ENCODE measurements at regions not wholly inside any gene's neighbourhood (a gene's known extent, or its start where the extent isn't known, plus 50 kb on each side); places are given as distances from the start of the nearest gene placed in this dataset.
"Not testable (repeated sequence)": the region's sequence is repeated elsewhere in the genome, so short reads cannot be mapped to it uniquely, and the experiment has no call there.

DNA sequence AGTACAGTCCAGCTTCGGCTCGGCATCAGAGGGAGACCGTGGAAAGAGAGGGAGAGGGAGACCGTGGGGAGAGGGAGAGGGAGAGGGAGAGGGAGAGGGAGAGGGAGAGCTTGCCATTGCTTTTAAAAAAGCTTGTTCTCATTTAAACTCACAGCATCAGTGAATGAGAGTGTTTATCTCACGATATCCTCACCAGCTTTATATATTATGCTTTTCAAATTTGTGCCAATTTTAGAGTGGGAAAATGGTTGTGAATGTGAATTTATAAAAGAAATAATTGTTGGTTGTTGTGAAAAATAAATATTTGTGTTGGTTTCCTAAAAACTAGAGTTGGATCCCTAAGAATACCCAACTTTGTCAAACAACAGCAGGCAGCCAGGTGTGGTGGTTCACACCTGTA, 170.1 kb downstream of the NRN1 start:
- DNase-seq, result not testable (repeated sequence)

DNA sequence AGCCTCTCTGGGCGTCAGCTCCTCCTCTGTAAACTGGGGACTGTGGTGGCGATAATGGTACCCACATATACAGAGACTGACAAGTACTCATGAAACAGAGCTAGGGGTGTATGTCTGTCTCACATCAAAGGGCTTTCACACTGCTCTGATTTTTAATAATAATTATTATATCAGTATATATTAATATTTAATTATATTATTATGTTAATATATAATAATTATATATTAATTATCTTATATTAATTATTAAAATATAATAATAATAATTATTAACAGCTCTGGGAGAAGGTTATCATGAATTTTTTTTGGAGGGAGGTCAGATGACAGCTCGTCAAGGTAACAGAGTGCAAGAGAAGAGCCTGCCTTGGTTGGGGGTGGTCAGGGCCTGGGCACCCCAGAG, 173.6 kb downstream of the NRN1 start:
- DNase-seq, result no peak

- no peak for DNase-seq
Measured at GRCh38 chr6:5832668-5833067, 174.1 kb downstream of the NRN1 start.

- not testable (repeated sequence) for DNase-seq
Measured at GRCh38 chr6:5831219-5831862, 175.4 kb downstream of the NRN1 start.

GRCh38 chr6:5828296-5828695, 178.4 kb downstream of the NRN1 start:
- DNase-seq, result no peak

- DNase-seq, result no peak
Measured at GRCh38 chr6:5827056-5827904, 179.4 kb downstream of the NRN1 start.

GRCh38 chr6:5824382-5824983, 182.2 kb downstream of the NRN1 start:
- not testable (repeated sequence) for DNase-seq

All from SW 1271 (cell line).